ENCODE measurements at regions not wholly inside any gene's neighbourhood (a gene's known extent, or its start where the extent isn't known, plus 50 kb on each side); places are given as distances from the start of the nearest gene placed in this dataset.

- H3K27ac ChIP-seq = no peak overlapping the region
- no peak for TF ChIP-seq ZFX (IDR thresholded peaks at IDR 0.05)
- no peak for TF ChIP-seq CTCF (conservative IDR thresholded peaks at IDR 0.05)
Measured at GRCh38 chr9:81137976-81138568, 551.3 kb downstream of the TLE1 start.

DNA sequence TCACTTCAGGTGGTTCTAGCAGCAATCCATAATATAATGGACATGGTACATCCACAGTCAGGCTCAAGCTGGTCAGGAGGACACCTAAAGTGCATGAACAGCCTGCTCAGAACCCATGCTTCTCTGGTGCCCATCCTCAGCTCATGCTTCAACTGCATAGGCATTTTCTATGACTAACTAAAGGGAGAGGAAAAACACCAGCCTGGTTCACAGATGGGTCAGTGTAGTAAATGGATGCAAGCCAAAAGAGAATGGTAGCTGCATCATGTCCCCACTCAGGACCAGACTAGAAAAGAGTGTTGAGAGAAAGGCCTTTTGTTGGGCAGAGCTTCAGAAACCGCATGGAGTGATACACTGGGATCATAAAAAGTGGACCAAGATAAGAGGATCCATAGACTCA lies 556.6 kb downstream of the TLE1 start:
- no peak overlapping the region for H3K27ac ChIP-seq
- no peak for TF ChIP-seq ZFX (IDR thresholded peaks at IDR 0.05)
- no peak for TF ChIP-seq CTCF (conservative IDR thresholded peaks at IDR 0.05)

DNA sequence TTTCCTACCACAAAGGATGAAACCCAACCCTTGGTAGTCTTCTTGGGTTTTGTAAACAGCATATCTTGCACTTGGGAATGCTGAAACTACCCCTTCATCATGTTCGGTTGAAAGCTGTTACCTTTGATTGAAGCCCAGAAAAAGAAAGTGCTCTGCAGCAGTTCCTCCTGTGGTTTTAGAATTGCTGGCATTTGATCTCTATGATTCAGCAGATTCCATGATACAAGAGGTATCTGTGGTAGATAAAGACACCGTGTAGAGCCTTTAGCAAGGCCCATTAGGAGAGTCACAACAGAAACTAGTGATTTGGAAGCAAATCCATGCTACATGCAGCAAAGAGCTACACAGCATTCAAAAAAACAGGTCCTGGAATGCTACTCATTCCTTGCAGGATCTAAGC lies 557.0 kb downstream of the TLE1 start:
- TF ChIP-seq ZFX (IDR thresholded peaks at IDR 0.05) (no peak), CTCF (conservative IDR thresholded peaks at IDR 0.05) (no peak)
- H3K27ac ChIP-seq = no peak overlapping the region

GRCh38 chr9:81128701-81129100 lies 560.6 kb downstream of the TLE1 start:
- H3K27ac ChIP-seq = no peak overlapping the region
- TF ChIP-seq ZFX (IDR thresholded peaks at IDR 0.05) (no peak), CTCF (conservative IDR thresholded peaks at IDR 0.05) (no peak)

DNA sequence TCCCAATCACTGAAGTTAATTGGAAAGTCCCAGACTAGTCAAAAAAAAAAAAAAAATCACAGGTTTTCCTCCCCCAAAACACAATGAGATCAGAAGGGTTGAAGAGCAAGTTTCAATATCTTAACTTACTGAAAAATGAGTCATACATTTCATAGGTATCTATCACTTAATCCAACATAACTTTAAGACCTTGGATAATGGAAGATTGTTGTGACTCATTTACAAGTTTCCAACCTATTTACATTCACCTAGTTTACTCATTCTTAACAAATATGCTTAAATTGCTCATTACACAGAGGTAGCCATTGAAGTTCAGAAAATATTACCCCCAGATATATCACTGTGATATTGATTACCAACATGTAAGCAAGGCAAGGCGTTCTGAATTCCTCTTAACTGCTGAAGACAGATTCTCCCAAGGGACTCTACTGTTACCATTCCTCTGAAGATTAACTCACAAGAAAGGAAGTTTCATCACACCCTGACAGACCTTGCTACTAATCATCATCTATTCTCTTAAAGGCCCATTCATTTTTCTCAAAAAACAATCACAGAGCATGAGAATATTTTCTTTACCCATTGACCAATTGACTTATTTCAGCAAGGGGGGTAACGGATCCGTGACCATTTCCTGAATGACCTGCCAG lies 563.8 kb downstream of the TLE1 start:
- no peak overlapping the region for H3K27ac ChIP-seq
- TF ChIP-seq CTCF (conservative IDR thresholded peaks at IDR 0.05) = no peak
- TF ChIP-seq ZFX (IDR thresholded peaks at IDR 0.05) = no peak

DNA sequence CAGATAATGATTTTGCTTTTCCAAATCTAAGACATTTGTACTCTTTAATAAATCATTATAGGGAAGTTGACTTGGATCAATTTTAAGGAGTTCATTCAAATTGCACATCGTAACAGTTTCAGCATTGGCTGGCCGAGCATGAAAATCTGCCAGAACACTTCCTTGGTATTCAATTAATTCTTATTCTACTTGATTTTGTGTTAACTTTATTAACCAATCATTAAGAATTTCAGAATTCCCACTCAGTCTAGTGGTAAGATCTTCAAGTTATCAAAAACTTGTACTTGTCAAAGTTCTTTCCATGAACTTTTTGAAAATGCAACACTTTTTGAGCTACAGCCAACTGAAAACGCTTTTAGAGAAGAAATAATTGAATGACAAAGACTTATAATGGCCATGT lies 565.8 kb downstream of the TLE1 start:
- TF ChIP-seq ZFX (IDR thresholded peaks at IDR 0.05) (no peak), CTCF (conservative IDR thresholded peaks at IDR 0.05) (no peak)
- no peak overlapping the region for H3K27ac ChIP-seq

DNA sequence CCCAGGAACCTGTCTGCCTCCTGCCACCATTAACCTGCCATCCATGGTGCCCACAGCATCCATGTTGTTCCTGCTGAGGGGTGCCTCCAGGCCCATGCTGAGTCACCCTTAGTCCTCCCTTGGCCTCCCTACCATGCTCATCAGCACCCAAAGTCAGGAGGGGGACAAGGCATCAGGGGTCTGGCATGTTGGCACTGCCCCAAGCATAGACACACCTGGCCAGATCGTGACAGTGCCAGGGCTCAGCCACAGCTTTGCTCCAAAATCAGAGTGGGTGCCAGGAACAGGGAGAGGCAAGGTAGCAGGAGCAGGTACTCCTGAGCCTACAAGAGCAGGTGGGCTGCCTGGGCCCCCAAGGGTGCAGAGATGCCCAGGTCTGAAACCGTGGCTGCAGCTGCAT lies 566.6 kb downstream of the TLE1 start:
- TF ChIP-seq ZFX (IDR thresholded peaks at IDR 0.05) (no peak), CTCF (conservative IDR thresholded peaks at IDR 0.05) (no peak)
- H3K27ac ChIP-seq = no peak overlapping the region

Measured in C4-2B (cell line).